ENCODE measurements at regions not wholly inside any gene's neighbourhood (a gene's known extent, or its start where the extent isn't known, plus 50 kb on each side); places are given as distances from the start of the nearest gene placed in this dataset.

DNA sequence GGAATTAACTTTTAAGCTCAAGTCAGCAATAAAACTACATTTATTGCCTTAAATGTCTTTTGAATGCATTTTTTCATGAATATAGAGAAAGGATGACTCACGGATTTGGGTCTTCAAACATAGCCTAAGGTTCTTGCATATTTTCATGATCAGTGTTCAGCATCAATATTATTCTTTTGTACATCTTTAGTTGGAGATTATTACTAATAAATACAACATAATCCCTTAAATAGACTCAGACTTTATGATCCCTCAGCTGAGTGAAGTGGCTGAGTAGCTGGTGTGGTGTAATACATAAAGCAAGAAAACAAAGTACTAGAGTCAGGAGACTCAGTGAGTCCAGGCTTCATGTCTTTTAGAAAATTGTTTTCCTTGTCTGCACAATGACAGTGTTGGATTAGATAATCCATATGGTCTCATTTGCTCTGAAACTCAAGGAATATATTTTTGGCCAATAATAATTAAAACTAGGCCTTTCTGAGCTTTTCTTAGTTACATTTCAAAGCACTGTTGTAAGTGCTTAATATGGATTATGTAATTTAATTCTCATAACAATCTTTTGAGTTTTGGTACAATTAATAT is 78.3 kb upstream of the UNC5C start:
- no peak overlapping the region for H3K4me3 ChIP-seq
- no peaks in the 10 kb centered on the region for H3K27me3 ChIP-seq
- H3K36me3 ChIP-seq (ENCODE audit: low read depth, missing control alignments), result no peaks in the 10 kb centered on the region
- intact Hi-C loops (cut with DNase I; ENCODE audit: low total_unique reads), result no loop called here
- H3K27ac ChIP-seq, result no peak overlapping the region
- WGBS, 2 donors, result 98 to 100% methylated on average over 1 of the region's 1 CpG
- peaks cover 9% of the 10 kb centered on the region for H3K4me1 ChIP-seq
- DNase-seq, result no peak
- H3K9me3 ChIP-seq, result no peaks in the 10 kb centered on the region
- TF ChIP-seq POLR2A (IDR thresholded peaks at IDR 0.05), result no peak
- TF ChIP-seq, protein P1, sequence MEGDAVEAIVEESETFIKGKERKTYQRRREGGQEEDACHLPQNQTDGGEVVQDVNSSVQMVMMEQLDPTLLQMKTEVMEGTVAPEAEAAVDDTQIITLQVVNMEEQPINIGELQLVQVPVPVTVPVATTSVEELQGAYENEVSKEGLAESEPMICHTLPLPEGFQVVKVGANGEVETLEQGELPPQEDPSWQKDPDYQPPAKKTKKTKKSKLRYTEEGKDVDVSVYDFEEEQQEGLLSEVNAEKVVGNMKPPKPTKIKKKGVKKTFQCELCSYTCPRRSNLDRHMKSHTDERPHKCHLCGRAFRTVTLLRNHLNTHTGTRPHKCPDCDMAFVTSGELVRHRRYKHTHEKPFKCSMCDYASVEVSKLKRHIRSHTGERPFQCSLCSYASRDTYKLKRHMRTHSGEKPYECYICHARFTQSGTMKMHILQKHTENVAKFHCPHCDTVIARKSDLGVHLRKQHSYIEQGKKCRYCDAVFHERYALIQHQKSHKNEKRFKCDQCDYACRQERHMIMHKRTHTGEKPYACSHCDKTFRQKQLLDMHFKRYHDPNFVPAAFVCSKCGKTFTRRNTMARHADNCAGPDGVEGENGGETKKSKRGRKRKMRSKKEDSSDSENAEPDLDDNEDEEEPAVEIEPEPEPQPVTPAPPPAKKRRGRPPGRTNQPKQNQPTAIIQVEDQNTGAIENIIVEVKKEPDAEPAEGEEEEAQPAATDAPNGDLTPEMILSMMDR (IDR thresholded peaks at IDR 0.05), result no peak

DNA sequence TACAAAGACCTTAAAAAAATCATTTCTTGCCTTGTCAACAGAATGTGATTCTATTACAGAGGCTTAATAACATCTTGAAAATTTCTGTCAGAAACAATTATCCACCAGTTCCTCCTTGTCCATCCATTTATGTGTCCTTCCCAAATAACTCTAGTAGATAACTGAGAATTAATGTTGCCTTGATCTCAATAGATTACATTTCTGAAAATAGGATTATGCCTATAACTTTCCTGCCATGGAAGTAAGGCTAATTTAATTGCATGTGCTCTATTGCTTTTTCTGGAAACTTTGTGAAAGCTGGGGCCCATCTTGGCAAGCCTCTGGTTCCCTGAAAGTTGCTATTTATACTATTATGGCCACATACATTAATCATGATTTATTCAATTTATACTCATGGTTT is 76.2 kb upstream of the UNC5C start:
- no peaks in the 10 kb centered on the region for H3K27me3 ChIP-seq
- H3K4me1 ChIP-seq, result peaks cover 9% of the 10 kb centered on the region
- intact Hi-C loops (cut with DNase I; ENCODE audit: low total_unique reads), result no loop called here
- DNase-seq, result no peak
- no peaks in the 10 kb centered on the region for H3K36me3 ChIP-seq (ENCODE audit: low read depth, missing control alignments)
- no peak overlapping the region for H3K4me3 ChIP-seq
- H3K9me3 ChIP-seq, result no peaks in the 10 kb centered on the region
- TF ChIP-seq POLR2A (IDR thresholded peaks at IDR 0.05), result no peak
- TF ChIP-seq, protein P1 (IDR thresholded peaks at IDR 0.05), result no peak
- no peak overlapping the region for H3K27ac ChIP-seq

GRCh38 chr4:95619525-95620443 is 71.0 kb upstream of the UNC5C start:
- 66 to 67% methylated on average over 9 of the region's 9 CpGs for WGBS, 2 donors
- no peak for DNase-seq
- TF ChIP-seq, protein P1 (IDR thresholded peaks at IDR 0.05), result no peak
- no peak for TF ChIP-seq POLR2A (IDR thresholded peaks at IDR 0.05)
- Histone ChIP-seq H3K27me3 (no peaks in the 10 kb centered on the region), H3K9me3 (no peaks in the 10 kb centered on the region), H3K27ac (peak overlapping the region in 1 of 2 donors; percentile 51), H3K36me3 (ENCODE audit: low read depth, missing control alignments) (no peaks in the 10 kb centered on the region), H3K4me1 (peaks cover 9% of the 10 kb centered on the region), H3K4me3 (no peak overlapping the region)
- intact Hi-C loops (cut with DNase I; ENCODE audit: low total_unique reads), result no loop called here

GRCh38 chr4:95614684-95615205 is 66.0 kb upstream of the UNC5C start:
- DNase-seq, result no peak
- intact Hi-C loops (cut with DNase I; ENCODE audit: low total_unique reads), result no loop called here
- Histone ChIP-seq H3K4me1 (no peaks in the 10 kb centered on the region), H3K36me3 (ENCODE audit: low read depth, missing control alignments) (no peaks in the 10 kb centered on the region), H3K9me3 (no peaks in the 10 kb centered on the region), H3K27me3 (no peaks in the 10 kb centered on the region), H3K27ac (no peak overlapping the region), H3K4me3 (no peak overlapping the region)
- 89 to 93% methylated on average over 8 of the region's 8 CpGs for WGBS, 2 donors
- no peak for TF ChIP-seq POLR2A (IDR thresholded peaks at IDR 0.05)
- TF ChIP-seq, protein P1 (IDR thresholded peaks at IDR 0.05), result no peak
